GM23338 (cell line): ENCODE measurements at regions not wholly inside any gene's neighbourhood (a gene's known extent, or its start where the extent isn't known, plus 50 kb on each side); places are given as distances from the start of the nearest gene placed in this dataset.

Experiments used
- ATAC-seq: fragments of 200-7000 bp; cut with Tn5 transposase; 3 replicates; pipeline ENCODE4 v1.9.1; 2020
- DNase-seq: peaks from one replicate; pipeline ENCODE4 v3.0.0-alpha.2; 2015; ENCODE audit warnings: low spot score
- H2AFZ ChIP-seq: fragments of 200-600 bp; sonication (generic); 2 replicates; pipeline ENCODE4 v1.8.0; 2016; ENCODE audit warnings: antibody characterized with exemption, mild to moderate bottlenecking, moderate library complexity
- H3F3A ChIP-seq: fragments of 200-600 bp; sonication (generic); replicated peaks from 2 replicates; pipeline ENCODE4 v1.8.0; 2017; ENCODE audit warnings: antibody characterized with exemption, mixed run types, low read depth
- H3K27ac ChIP-seq: fragments of 200-600 bp; sonication (generic); 2 replicates; pipeline ENCODE4 v1.6.1; 2016; ENCODE audit warnings: low read depth
- H3K27me3 ChIP-seq: fragments of 200-600 bp; sonication (generic); 2 replicates; pipeline ENCODE4 v1.8.0; 2016; ENCODE audit warnings: mild to moderate bottlenecking, mixed run types, moderate library complexity; ENCODE audit not compliant: insufficient read depth
- H3K36me3 ChIP-seq: fragments of 200-600 bp; sonication (generic); 2 replicates; pipeline ENCODE4 v1.8.0; 2016; ENCODE audit warnings: mild to moderate bottlenecking; ENCODE audit not compliant: insufficient read depth
- H3K4me1 ChIP-seq: fragments of 200-600 bp; sonication (generic); 2 replicates; pipeline ENCODE4 v1.8.0; 2016; ENCODE audit warnings: mild to moderate bottlenecking, moderate library complexity; ENCODE audit not compliant: insufficient read depth
- H3K4me2 ChIP-seq: fragments of 200-600 bp; sonication (generic); 2 replicates; pipeline ENCODE4 v1.7.1; 2017; ENCODE audit warnings: mixed run types
- H3K4me3 ChIP-seq: fragments of 200-600 bp; sonication (generic); 2 replicates; pipeline ENCODE4 v1.6.1; 2016; ENCODE audit warnings: mixed run types
- H3K79me2 ChIP-seq: fragments of 200-600 bp; sonication (generic); replicated peaks from 2 replicates; pipeline ENCODE4 v1.8.0; 2017; ENCODE audit warnings: mild to moderate bottlenecking; ENCODE audit not compliant: insufficient read depth
- H3K9me2 ChIP-seq: fragments of 200-600 bp; sonication (generic); 2 replicates; pipeline ENCODE4 v1.8.0; 2017; ENCODE audit not compliant: insufficient read depth
- H4K20me1 ChIP-seq: fragments of 200-600 bp; sonication (generic); replicated peaks from 2 replicates; pipeline ENCODE4 v1.8.0; 2017; ENCODE audit warnings: mild to moderate bottlenecking; ENCODE audit not compliant: insufficient read depth
- H3K27ac Mint-ChIP-seq: 2 replicates; pipeline ENCODE4 v1.8.0; 2020; ENCODE audit warnings: inconsistent platforms, mild to moderate bottlenecking, moderate library complexity, mixed read lengths
- H3K27me3 Mint-ChIP-seq: 3 replicates; pipeline ENCODE4 v1.8.0; 2022; ENCODE audit warnings: low read depth, mild to moderate bottlenecking, moderate library complexity, mixed read lengths, inconsistent platforms; ENCODE audit not compliant: insufficient read depth, poor library complexity
- H3K36me3 Mint-ChIP-seq: 3 replicates; pipeline ENCODE4 v1.8.0; 2021; ENCODE audit warnings: low read depth, mild to moderate bottlenecking, inconsistent platforms, moderate library complexity, mixed read lengths
- H3K4me1 Mint-ChIP-seq: 3 replicates; pipeline ENCODE4 v1.8.0; 2020; ENCODE audit warnings: mild to moderate bottlenecking, inconsistent platforms, mixed read lengths
- H3K4me3 Mint-ChIP-seq: 3 replicates; pipeline ENCODE4 v1.8.0; 2021; ENCODE audit warnings: moderate library complexity, mild to moderate bottlenecking, inconsistent platforms, mixed read lengths
- H3K9me3 Mint-ChIP-seq: 3 replicates; pipeline ENCODE4 v1.8.0; 2020; ENCODE audit warnings: moderate library complexity, mild to moderate bottlenecking, inconsistent platforms, mixed read lengths
- CREB1 ChIP-seq: fragments of 250-450 bp; sonication (Bioruptor Pico); IDR thresholded peaks from 2 replicates; pipeline ENCODE4 v1.5.0; 2020; ENCODE audit warnings: low read depth, mild to moderate bottlenecking, moderate library complexity
- ETS1 ChIP-seq: IDR thresholded peaks from 2 replicates; pipeline ENCODE4 v1.6.1; 2016; ENCODE audit warnings: antibody characterized with exemption
- EZH2 ChIP-seq: fragments of 200-600 bp; sonication (generic); IDR thresholded peaks from one replicate; pipeline ENCODE4 v1.8.0; 2017; ENCODE audit warnings: antibody characterized with exemption, mild to moderate bottlenecking, low read depth; ENCODE audit not compliant: unreplicated experiment
- POLR2AphosphoS5 ChIP-seq: IDR thresholded peaks from 2 replicates; pipeline ENCODE4 v1.6.1; 2016; ENCODE audit warnings: antibody characterized with exemption, low read depth
- STAT1 ChIP-seq: IDR thresholded peaks from one replicate; pipeline ENCODE4 v1.6.1; 2016; ENCODE audit warnings: antibody characterized with exemption; ENCODE audit not compliant: unreplicated experiment
- ZNF114 ChIP-seq: fragments of 250-450 bp; sonication (Bioruptor Pico); IDR thresholded peaks from 2 replicates; pipeline ENCODE4 v1.5.0; 2020; ENCODE audit warnings: mild to moderate bottlenecking, moderate library complexity
- ZNF462 ChIP-seq: fragments of 250-450 bp; sonication (Bioruptor Pico); IDR thresholded peaks from 2 replicates; pipeline ENCODE4 v1.5.0; 2020; ENCODE audit warnings: mild to moderate bottlenecking, moderate library complexity
- TF ChIP-seq, protein P1 (sequence below): IDR thresholded peaks from one replicate; pipeline ENCODE4 v1.6.1; 2018; ENCODE audit warnings: antibody characterized with exemption; ENCODE audit not compliant: unreplicated experiment
- TF ChIP-seq, protein P2 (sequence below), 2 experiments: fragments of 200-600 bp in 1 of 2; sonication (generic) in 1 of 2; conservative IDR thresholded peaks; 2 replicates each; pipeline versions ENCODE4 v1.5.1 to v1.6.1; 2016 to 2017; ENCODE audit warnings: antibody characterized with exemption in 2 of 2, low read depth in 2 of 2, mild to moderate bottlenecking in 2 of 2, moderate library complexity in 1 of 2

DNA sequence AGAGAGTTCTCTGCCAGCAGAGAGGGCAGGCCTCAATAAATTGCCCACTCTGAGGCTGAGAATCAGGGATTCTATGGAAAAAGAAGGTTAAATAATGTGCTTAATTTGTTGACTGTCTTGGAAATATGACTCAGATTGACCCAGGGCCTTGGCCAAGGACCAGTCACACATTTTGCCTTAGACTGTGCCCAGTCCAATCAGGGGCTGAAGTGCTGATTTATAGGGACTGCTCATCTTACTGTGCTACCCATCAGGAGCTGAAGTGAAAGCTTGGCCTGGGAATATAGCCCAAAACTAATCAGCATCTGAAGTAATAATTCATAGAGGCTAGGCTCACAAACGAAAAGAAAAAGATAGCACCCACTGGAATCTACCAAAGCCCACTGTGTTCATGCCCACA lies 167.4 kb upstream of the EIF1AY start (continued):
- TF ChIP-seq ETS1: no peak

- H3K27me3 Mint-ChIP-seq: no peaks in the 10 kb centered on the region
- no peaks in the 10 kb centered on the region for H3K27me3 ChIP-seq
Observed at GRCh38 chrY:20422752-20423151, 152.8 kb upstream of the EIF1AY start.

More at GRCh38 chrY:20422752-20423151, 152.8 kb upstream of the EIF1AY start:
- H3K79me2 ChIP-seq: no peaks in the 10 kb centered on the region
- H2AFZ ChIP-seq: no peak overlapping the region
- no peak overlapping the region for H3K27ac Mint-ChIP-seq
- no peak overlapping the region for H3K4me3 ChIP-seq
- no peak overlapping the region for H3K4me2 ChIP-seq
- no peaks in the 10 kb centered on the region for H3K36me3 ChIP-seq
- peaks cover 60% of the 10 kb centered on the region for H3K9me3 Mint-ChIP-seq
- no peaks in the 10 kb centered on the region for H3K9me2 ChIP-seq
- DNase-seq (no peak), ATAC-seq (no peak)
- no peak overlapping the region for H3K27ac ChIP-seq
- H3K4me1 Mint-ChIP-seq: no peaks in the 10 kb centered on the region
- no peaks in the 10 kb centered on the region for H3F3A ChIP-seq
- no peak overlapping the region for H3K4me3 Mint-ChIP-seq
- H3K4me1 ChIP-seq: no peaks in the 10 kb centered on the region
- TF ChIP-seq CREB1 (CRISPR knock-in tag) (no peak), ZNF462 (CRISPR knock-in tag) (no peak), STAT1 (no peak), ETS1 (no peak), EZH2 (no peak), ZNF114 (CRISPR knock-in tag) (no peak), POLR2AphosphoS5 (no peak)
- TF ChIP-seq, protein P1, sequence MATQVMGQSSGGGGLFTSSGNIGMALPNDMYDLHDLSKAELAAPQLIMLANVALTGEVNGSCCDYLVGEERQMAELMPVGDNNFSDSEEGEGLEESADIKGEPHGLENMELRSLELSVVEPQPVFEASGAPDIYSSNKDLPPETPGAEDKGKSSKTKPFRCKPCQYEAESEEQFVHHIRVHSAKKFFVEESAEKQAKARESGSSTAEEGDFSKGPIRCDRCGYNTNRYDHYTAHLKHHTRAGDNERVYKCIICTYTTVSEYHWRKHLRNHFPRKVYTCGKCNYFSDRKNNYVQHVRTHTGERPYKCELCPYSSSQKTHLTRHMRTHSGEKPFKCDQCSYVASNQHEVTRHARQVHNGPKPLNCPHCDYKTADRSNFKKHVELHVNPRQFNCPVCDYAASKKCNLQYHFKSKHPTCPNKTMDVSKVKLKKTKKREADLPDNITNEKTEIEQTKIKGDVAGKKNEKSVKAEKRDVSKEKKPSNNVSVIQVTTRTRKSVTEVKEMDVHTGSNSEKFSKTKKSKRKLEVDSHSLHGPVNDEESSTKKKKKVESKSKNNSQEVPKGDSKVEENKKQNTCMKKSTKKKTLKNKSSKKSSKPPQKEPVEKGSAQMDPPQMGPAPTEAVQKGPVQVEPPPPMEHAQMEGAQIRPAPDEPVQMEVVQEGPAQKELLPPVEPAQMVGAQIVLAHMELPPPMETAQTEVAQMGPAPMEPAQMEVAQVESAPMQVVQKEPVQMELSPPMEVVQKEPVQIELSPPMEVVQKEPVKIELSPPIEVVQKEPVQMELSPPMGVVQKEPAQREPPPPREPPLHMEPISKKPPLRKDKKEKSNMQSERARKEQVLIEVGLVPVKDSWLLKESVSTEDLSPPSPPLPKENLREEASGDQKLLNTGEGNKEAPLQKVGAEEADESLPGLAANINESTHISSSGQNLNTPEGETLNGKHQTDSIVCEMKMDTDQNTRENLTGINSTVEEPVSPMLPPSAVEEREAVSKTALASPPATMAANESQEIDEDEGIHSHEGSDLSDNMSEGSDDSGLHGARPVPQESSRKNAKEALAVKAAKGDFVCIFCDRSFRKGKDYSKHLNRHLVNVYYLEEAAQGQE: no peak
- TF ChIP-seq, protein P2, sequence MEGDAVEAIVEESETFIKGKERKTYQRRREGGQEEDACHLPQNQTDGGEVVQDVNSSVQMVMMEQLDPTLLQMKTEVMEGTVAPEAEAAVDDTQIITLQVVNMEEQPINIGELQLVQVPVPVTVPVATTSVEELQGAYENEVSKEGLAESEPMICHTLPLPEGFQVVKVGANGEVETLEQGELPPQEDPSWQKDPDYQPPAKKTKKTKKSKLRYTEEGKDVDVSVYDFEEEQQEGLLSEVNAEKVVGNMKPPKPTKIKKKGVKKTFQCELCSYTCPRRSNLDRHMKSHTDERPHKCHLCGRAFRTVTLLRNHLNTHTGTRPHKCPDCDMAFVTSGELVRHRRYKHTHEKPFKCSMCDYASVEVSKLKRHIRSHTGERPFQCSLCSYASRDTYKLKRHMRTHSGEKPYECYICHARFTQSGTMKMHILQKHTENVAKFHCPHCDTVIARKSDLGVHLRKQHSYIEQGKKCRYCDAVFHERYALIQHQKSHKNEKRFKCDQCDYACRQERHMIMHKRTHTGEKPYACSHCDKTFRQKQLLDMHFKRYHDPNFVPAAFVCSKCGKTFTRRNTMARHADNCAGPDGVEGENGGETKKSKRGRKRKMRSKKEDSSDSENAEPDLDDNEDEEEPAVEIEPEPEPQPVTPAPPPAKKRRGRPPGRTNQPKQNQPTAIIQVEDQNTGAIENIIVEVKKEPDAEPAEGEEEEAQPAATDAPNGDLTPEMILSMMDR (conservative IDR thresholded peaks at IDR 0.05; ENCODE audit: low read depth in 2 of 2): no peak
- no peaks in the 10 kb centered on the region for H4K20me1 ChIP-seq
- no peaks in the 10 kb centered on the region; the same call in 2 of the 3 replicates for H3K36me3 Mint-ChIP-seq
